Fibroblast of gingiva (primary cell): ENCODE measurements at regions not wholly inside any gene's neighbourhood (a gene's known extent, or its start where the extent isn't known, plus 50 kb on each side); places are given as distances from the start of the nearest gene placed in this dataset.

Experiments used
- DNase-seq: peaks from one replicate; pipeline ENCODE4 v3.0.0-alpha.2; 2011; ENCODE audit warnings: low read depth

DNA sequence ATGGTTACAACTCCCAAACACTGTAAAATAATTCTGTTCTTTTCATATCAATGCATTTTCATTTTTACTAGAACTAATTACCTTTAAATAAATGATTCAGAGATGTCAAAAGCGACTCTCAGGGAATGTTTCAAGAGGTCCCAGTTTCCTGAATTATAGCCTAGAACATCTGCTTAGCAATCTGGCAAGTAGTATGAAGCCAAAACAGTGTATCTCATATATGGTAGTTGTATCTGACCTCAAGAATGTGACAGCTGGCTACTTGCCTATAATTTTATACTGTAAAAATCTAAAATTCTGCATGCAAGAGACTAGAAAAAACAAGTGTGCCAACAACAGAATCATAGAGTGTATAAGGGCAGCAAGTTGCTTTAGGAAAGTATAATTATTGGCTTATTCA is 187.7 kb upstream of the POU5F2 start:
- DNase-seq = peak; percentile 44

DNA sequence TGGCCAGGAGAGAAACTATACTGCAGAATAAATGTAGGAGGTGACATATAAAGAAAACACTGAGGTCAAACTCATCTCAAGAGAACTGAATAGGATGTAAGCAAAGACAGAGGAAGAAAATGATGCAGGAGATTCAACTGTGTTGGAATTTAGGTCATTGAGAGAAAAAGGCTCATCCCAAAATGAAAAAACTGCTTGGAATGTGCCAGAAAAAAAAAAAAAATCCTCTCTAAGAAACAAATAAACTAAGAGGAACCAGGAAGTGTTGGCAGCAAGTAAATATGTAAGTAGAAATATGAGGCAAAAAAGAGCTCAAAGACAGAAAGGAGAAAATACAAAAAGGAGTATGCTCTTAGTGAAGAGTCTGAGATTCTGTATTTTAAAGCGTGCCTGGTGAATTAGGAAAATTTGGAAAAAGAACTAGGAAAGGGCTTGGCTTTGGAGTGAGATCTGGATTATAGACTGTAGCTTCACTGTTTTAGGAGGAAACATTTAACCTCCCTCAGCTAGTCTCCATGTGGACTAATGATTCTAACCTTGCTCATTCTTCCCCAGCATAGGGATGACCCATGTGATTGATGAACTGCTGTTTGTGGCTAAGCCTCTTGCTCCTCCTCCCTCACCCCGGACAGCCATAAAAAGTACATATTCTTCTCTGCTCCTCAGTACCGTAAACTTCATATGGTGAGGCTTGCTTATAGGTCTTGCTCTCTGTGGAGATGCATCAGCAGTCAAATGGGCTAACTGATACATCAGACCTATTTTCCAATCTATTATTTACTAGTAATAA is 185.6 kb upstream of the POU5F2 start:
- DNase-seq = peak; percentile 43

DNA sequence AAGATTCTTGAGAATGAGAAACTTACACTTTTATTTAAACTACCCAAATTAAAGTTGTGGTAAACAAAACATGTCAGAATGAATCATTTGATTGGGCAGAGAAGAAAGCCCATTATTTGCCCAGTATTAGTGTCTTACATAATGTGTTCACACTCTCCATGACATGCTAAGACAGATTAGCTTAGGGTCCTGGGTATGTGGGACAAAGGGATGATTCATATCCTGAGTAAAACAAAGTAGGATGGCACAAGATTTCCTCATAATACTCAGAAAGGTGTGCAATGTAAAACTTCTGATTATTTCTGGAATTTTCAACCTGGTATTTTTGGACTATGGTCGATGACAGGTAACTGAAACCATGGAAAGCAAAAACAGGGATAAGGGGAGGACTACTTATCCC is 183.9 kb upstream of the POU5F2 start:
- DNase-seq = no peak

DNA sequence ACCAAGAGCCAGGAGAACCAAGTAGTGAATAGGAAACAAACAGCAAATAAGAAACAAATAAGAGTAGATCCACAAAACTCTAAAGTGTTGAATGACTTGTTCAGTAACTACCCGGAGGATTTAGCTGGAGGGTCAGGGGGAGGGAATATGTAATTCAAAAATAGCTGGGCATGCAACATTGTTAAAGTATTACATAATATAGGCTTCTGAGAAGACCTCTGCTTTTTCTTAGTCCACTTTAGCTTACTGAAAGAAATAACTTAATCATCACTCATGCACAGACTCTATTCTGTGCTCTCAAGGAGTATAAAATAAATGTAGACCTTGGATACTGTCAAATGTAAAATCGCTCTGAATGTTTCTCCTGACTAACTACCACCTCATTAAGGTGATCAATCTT is 183.2 kb upstream of the POU5F2 start:
- DNase-seq = no peak

DNA sequence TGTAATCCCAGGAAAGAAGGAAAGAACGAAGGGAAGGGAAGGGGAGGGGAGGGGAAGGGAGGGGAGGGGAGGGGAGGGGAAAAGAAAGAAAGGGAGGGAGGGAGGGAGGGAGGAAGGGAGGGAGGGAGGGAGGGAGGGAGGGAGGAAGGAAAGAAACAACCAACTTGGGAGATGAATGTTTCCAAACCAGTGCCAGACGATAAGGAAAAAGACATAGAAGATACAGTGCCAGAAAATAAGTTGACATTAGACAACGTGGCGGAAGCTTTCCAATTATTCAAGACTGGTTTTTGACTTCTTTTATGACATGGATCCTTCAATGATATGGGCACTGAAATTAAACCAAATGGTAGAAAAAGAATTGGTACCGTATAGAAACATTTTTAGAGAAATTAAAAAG is 181.2 kb upstream of the POU5F2 start:
- DNase-seq = no peak

DNA sequence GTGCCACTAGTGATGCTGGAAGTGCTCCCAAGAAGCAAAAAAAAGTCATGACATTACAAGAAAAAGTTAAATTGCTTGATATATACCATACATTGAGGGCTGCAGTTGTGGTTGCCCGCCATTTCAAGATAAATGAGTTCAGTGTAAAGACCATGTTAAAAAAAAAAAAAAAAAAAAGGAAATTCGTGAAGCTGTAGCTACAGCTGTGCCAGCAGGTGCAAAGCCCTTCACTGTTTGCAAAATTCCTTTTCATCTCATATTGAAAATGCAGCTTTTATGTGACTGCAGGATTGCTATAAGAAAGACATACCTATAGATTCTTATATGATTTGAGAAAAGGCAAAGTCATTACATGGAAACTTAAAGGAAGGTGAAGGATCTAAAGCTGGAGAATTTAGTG is 179.6 kb upstream of the POU5F2 start:
- DNase-seq = no peak

DNA sequence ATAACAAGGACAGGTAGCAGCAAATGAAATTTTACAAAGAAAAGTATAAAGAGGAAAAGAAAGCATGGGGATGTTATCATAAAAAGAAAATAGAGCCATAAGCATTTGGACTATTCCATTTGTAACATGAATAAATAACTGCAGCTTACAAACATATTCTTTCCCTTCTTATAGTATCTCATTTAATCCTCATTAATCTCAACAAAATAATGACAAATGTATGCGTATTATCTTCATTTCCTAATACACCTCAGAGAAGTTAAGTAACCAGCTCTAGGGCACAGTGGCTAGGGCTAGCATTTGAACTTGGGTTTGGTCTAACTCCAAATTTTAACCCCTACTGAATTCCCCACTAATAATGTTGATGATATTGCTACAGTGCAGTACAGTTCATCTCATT is 175.5 kb upstream of the POU5F2 start:
- no peak for DNase-seq

DNA sequence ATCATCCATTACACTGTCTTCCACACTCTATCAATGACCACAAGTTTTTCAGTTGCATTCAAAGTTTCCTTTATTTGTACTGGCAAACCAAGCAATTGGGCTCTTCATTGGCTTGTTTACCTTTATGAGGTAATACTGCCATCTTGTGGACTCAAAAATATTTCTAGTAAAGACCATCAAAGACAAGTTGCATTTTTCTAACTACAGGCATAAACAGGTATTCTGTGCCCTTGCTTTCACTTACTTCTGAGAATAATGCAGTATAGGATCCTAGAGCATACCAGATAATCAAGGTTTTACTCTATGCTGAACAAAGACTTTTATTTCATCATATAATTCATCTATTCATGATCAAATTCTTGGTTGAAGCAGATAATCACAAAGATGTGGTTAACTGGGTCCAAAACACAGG is 173.7 kb upstream of the POU5F2 start:
- peak; percentile 38 for DNase-seq

DNA sequence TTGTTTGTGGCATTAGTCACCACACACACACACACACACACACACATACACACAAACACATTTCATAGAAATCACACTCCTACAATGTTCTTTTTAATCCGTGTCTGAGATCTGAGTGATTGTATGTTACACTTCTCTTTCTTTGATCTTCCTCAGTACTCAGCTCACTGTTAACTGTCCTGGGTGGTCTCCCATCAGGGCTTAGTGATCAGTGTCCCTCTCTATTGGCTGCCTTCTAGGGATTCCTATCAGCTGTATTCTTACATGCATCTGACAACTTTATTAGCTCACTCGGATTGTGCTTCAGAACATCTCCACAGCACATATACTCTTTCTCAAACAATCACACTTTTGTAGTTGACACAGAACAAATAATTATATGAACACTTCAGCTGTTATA is 170.2 kb upstream of the POU5F2 start:
- DNase-seq = no peak

DNA sequence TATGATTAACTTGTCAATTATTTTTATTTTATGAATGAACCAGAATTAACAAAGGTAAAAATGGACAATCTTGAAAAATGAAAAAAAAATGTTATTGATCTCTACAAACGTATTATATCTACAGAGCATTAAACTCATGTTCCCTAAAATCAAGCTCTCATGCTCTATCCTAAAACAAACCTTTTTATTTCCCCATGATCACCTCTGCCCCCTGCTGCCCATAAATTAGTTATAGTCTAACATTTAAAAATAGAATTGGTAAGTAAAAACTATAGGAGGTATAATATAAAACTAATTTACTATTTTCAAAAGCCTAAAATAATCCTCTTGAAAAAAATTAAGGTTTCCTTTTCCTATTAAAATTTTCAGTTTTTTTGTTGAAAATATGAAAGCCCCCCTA is 168.0 kb upstream of the POU5F2 start:
- no peak for DNase-seq

DNA sequence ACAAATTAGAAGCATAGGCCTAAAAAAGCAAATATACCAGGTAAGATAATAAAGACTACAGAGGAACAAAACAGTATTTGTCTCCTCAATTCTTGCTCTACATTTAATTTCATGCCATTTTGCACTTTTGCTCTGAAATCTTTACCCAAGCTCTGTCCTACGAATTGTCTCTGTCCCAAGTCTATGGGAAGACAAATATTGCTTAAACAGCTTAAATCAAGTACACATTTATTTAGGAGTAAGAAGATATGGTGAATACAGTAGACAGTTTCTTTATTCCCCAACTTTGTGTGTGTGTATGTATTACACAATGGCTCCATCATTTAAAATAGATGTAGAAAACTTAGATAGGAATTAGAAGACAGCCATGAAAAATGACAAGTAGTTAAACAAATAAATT is 163.5 kb upstream of the POU5F2 start:
- DNase-seq = no peak

DNA sequence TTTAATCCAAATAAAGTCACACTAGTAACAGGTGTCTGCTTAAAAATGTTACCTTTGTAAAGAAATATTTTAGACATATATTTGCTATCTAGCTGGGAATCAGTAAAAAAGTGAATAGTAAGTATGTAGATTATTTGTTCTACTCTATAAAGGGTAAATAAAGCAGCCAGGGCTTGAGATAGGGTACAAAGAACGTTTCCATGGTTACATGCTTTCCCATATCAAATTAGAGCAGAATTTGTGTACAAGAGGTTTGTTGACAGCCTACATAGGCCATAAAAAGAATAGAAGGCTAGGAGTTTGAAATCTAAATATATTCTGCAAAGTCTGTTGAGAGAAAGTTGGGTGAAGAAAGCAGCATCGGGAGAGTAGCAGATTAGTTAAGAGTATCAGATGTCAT is 160.9 kb upstream of the POU5F2 start:
- DNase-seq = no peak

DNA sequence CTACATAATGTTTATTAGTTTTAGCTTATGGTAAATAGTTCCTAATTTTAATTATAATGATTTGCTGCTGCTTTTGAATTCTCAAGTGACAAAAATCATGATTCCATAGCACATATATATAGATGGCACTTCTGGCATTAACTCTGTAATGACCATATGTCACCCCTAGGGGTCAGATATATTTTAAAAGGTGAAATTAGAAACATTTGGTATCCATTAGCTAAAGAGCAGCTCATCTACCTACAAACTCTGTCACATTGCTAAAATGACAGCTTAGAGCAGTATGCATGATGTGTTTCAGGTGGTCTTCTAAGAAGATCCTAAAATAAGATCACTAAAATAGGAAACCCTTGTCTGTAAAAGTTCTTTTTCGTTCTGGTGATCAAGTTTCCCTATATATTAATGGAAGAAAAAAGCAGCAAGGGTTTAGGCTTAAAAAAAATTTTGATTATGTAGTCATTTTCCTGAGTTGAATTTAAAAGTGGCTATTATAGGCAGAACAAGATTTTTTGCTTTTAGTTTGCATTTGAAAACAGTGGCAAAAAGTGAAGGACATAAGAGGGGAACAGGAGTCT is 157.7 kb upstream of the POU5F2 start:
- DNase-seq = no peak

DNA sequence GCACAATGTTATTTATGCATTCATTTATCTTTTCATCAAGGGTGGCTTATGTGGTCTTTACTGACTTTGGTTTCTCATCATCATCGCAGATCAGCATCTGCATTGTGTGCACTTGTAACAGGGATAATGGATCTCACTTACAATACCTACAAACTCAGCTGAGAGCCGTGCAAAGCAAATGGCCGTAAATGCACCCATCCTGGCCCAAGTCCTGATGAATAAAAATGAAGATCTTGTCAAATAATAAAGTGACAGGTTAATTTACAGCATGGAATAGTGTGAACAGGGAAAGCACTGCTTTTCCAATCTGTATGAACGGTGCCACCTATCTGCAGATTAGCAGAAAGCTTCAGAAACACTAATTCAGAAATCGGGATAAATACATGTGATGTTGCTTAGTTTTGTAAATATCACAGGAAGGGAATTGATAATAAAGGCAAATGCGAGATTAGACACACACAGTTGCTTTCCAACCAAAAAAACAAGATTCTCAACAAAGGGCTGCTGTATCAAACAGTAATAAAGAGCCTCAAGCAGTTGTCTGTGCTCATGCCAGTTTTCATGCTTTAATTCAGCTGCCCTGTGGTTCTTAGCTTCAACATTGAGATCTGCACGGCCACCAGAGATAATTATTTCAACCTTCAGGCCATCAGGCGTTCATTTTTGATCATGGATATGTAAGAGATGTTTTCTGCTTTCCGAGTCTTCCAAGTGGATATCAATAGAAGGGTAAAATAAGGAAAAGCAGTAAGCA is 153.4 kb upstream of the POU5F2 start:
- DNase-seq = no peak

DNA sequence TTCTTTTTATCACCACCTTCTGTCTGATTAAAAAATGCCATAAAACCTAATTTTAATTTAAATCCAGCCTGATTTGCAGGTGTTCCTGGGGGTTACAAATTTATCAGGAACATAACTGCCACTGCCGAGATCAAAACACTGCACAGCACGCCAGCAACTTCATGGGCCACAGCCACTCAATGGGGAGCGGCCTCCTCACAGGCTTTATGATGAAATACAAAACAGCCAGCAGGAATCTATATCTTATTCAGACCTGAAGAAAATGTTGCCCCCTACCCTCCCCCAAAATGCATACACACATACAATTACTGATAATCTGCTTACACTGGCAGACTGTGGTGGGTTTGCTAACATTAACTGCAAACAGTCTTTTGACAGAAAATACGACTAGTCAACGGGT is 151.7 kb upstream of the POU5F2 start:
- DNase-seq = no peak

DNA sequence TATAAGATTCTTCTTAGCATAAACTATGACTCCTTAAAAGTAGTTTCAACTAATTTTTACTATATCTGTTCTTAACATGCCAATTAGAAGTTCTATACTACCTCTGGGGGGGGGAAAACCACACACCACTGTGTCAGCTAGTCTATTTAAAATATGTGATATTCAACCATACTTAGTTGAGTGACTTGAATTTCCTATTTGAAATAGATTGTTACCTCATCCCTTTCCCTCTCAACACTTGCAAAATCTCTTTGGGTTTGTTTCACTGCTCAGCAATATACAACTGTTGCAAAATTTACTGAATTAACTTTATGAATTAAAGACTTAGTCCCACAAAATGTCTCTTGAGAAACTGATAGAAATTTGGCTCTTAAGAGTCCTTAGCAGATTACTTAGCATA is 151.1 kb upstream of the POU5F2 start:
- DNase-seq = peak; percentile 14

DNA sequence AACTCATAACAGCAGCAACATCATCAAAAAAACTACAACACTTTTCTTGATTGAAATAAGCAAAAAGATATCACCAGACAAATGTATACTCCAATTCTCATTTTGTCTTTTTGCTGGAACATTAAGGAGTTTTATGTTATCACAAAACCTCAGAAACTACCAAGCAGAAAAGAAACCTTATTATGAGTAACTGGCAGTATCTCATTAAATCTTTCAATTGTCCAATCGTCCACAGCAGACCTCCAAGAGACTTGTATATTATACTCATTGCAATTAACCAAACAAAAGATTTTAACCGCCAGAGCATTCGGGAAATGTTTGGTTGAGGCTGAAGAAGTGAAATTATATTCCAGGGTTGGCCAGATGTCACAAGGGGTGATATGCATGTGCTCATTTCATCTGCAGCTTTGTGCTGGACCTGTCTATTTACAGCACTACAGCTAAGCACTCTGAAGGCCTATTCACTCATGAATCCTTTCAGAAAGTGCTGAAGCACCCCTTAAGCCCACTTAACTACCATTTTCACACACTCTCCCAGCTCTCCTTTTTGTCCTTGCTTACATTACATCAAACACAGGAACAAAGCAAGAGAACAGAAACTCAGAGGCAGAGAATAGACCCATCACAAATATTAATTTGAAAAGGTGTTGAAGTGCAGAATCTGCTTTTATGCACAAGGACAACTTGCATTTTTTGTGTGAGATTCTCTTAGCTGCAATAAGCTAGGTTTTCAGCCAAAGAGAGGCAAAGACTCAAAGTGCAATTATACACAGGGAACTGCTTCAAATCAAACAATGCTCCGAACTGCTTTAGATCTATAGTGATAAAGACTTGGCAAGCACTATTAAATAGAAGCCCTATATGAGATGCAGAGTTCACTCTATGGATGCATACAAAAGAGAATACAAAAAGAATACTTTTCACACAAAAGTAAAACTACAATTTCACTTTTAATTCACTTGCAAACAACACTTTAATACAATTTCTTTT is 150.4 kb upstream of the POU5F2 start:
- DNase-seq = no peak

DNA sequence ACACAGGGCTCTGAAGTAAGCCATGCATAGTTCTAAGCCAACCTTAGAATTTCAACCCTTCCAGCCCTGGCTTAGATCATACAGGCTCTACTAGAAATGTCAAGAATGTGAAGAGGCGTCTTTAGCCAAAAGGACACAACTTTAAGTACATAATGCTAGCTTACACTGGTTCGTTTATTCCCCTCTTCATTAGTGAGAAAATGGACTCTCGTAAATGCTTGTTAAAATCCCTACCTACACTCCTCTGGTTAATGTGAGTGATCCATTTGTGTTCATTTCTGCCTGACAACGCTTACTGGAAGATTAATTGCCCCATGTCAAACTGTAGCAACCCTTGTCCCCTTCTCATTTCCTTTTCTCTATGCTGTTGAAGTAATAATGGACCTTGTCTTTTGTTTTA is 149.3 kb upstream of the POU5F2 start:
- no peak for DNase-seq

DNA sequence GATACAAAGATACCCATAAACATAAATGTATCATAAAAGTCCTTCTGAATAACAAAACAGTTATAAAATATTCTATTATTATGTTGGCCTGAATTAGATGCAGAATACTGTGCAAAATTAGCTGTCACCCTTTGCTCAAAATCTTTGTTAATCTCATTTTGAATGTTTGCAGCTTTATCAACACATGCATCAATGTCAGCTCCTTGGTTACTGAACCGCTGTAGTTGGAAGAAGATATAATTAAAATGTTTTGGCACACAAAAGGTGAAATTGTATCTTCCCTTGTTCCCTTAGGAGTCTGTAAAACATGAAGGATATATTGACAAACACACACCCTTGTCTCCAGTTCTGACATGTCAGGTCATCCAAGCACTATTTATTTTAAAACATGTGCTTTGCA is 146.3 kb upstream of the POU5F2 start:
- no peak for DNase-seq

DNA sequence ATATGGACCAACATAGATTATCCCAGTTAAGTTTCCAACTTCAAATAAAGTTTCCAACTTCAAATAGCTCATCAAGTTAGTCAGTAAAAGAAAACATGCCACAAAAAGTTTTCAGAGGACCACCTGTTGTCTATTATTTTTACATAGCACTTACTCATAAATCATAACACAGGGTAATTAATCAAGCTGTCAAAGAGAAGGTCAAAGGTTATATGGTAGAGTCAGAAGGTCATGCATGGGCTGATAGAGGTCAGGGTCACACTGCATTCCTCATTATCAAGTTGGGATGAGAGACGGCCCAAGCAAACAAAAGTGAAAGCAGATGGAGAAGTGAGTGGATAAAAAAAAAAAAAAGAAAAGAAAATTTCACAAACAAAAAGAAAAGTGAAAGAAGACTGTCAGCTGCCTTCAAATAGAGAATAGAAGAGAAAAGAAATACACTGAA is 145.5 kb upstream of the POU5F2 start:
- DNase-seq = no peak

DNA sequence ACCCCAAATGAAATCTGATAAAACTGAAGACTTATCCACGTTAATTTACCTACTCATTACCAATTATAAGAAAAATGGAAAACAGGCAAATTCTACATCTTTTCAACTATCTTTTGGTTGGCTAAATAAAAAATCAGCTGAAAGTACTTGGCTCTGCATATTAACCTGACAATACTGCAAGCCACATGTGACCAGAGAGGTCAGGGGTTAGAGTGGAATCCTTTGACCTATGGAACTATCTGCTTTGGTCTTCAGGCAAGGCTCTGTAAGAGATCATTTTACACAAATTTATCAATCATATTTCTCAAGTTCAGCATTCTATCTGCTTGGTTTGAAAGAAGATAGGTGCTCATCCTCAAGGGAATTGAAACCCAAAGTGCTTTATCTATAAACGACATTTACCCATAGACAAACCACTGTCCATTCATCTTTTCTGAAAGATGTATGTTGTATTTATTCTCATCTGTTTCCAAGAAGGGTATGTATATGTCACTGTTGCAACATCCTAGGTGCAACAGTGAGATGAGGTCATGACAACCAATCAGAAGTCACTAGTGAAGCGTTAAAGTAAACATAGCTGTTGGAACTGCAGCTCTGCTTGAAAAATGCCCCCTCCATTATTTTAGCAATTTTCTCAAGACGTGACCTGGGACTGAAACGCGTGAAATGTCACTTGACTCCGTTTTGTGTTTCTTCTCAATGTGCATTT is 144.9 kb upstream of the POU5F2 start:
- no peak for DNase-seq
